ENCODE measurements at regions not wholly inside any gene's neighbourhood (a gene's known extent, or its start where the extent isn't known, plus 50 kb on each side); places are given as distances from the start of the nearest gene placed in this dataset.

DNA sequence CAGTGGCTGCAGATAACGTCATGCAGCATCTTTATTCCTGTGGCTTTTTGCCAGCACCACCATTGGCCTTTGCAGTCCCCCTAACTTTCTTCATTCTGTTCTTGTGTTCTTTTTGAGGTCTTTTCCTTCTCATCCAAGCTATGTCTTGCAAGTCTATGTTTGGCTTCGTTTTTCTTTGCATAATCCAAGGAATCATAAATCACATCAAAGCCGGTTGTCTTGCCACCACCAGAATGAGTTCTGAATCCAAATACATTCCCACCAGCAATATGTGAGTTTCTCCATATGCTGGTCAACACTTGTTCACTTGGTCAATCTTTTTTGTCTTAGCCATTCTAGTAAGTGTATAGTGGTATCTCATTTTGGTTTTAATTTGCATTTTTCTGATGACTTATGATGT is 70.6 kb upstream of the AK4 start:
- TF ChIP-seq, protein P1, sequence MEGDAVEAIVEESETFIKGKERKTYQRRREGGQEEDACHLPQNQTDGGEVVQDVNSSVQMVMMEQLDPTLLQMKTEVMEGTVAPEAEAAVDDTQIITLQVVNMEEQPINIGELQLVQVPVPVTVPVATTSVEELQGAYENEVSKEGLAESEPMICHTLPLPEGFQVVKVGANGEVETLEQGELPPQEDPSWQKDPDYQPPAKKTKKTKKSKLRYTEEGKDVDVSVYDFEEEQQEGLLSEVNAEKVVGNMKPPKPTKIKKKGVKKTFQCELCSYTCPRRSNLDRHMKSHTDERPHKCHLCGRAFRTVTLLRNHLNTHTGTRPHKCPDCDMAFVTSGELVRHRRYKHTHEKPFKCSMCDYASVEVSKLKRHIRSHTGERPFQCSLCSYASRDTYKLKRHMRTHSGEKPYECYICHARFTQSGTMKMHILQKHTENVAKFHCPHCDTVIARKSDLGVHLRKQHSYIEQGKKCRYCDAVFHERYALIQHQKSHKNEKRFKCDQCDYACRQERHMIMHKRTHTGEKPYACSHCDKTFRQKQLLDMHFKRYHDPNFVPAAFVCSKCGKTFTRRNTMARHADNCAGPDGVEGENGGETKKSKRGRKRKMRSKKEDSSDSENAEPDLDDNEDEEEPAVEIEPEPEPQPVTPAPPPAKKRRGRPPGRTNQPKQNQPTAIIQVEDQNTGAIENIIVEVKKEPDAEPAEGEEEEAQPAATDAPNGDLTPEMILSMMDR (IDR thresholded peaks at IDR 0.05) = no peak
- TF ChIP-seq POLR2A (IDR thresholded peaks at IDR 0.05) = no peak
- H3K4me1 ChIP-seq (replicated peaks in 1 of 2) = no peaks in the 10 kb centered on the region
- no peak overlapping the region for H3K4me3 ChIP-seq
- WGBS, 4 donors = 28 to 39% (median 36%) methylated on average over 3 of the region's 3 CpGs
- H3K36me3 ChIP-seq (replicated peaks in 1 of 2) = no peaks in the 10 kb centered on the region
- H3K27me3 ChIP-seq = no peaks in the 10 kb centered on the region
- no peaks in the 10 kb centered on the region for H3K9me3 ChIP-seq (replicated peaks in 1 of 3)
- no peak overlapping the region for H3K27ac ChIP-seq
- intact Hi-C loops (cut with DNase I) = loop anchor here (5.0 to 10.0 kb wide), 2 partner anchors 130 to 607 kb away; no protein-coding TSS in a partner anchor
- no peak for DNase-seq

DNA sequence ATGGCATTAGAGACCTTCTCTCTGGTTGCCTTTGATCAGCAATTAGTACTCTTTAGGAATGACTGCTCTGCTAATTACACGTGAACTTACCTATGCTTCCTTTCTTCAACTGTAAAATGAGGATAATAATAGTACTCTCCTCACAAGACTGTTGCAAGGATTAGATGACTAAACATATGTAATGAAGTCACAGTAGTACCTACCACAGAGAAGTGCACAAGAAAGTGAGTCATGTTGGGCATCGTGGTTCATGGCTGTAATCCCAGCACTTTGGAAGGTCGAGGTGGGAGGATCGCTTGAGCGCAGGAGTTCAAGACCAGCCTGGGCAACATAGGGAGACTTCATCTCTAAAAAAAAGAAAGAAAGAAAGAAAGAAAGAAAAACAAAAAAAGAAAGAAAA is 68.1 kb upstream of the AK4 start:
- H3K27me3 ChIP-seq = no peaks in the 10 kb centered on the region
- no peaks in the 10 kb centered on the region for H3K9me3 ChIP-seq (replicated peaks in 1 of 3)
- no peak overlapping the region for H3K4me3 ChIP-seq
- DNase-seq = no peak
- H3K36me3 ChIP-seq (replicated peaks in 1 of 2) = no peaks in the 10 kb centered on the region
- TF ChIP-seq POLR2A (IDR thresholded peaks at IDR 0.05) = no peak
- TF ChIP-seq, protein P1 (IDR thresholded peaks at IDR 0.05) = no peak
- WGBS, 4 donors = 65 to 76% (median 72%) methylated on average over 5 of the region's 5 CpGs
- H3K4me1 ChIP-seq (replicated peaks in 1 of 2) = no peaks in the 10 kb centered on the region
- intact Hi-C loops (cut with DNase I) = loop anchor here (5.0 to 10.0 kb wide), 2 partner anchors 127 to 605 kb away; no protein-coding TSS in a partner anchor
- no peak overlapping the region for H3K27ac ChIP-seq

DNA sequence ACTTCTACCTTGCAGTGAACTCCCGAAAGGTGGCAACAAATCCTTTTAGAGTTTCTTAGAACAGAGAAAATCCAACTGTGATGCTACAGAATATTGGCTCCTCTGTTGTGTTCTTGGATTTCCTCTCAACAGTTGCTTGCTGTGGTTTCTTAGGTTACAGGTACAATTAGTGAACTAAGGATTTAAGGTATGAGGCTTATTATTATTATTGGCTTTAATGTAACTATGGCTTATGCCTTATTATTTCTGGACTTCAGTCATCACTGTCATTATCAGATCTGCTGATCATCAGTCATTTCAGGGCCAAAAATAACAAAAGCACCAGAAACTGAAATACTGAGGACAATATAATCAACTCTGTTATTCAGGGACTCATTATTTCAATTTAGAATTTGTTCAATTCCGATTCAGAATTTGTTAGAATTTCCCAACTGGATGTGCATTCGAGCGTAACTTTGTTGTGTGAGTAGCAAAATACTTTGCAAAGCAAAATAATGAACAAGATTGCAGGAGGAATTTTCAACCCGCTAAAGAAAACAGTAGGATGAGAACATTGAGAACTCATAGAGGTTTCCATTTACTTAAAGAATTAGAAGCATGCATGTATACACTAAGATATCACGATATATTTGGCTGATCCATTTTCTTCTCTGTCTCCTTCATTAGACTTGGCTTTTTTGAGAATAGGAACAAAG is 65.5 kb upstream of the AK4 start:
- no peak overlapping the region for H3K4me3 ChIP-seq
- no peaks in the 10 kb centered on the region for H3K4me1 ChIP-seq (replicated peaks in 1 of 2)
- intact Hi-C loops (cut with DNase I) = no loop called here
- DNase-seq = no peak
- H3K27ac ChIP-seq = no peak overlapping the region
- WGBS, 4 donors = 82 to 88% (median 84%) methylated on average over 6 of the region's 6 CpGs
- no peaks in the 10 kb centered on the region for H3K36me3 ChIP-seq (replicated peaks in 1 of 2)
- no peak for TF ChIP-seq POLR2A (IDR thresholded peaks at IDR 0.05)
- TF ChIP-seq, protein P1 (IDR thresholded peaks at IDR 0.05) = no peak
- peaks cover 12% of the 10 kb centered on the region for H3K27me3 ChIP-seq
- H3K9me3 ChIP-seq (replicated peaks in 1 of 3) = no peaks in the 10 kb centered on the region

DNA sequence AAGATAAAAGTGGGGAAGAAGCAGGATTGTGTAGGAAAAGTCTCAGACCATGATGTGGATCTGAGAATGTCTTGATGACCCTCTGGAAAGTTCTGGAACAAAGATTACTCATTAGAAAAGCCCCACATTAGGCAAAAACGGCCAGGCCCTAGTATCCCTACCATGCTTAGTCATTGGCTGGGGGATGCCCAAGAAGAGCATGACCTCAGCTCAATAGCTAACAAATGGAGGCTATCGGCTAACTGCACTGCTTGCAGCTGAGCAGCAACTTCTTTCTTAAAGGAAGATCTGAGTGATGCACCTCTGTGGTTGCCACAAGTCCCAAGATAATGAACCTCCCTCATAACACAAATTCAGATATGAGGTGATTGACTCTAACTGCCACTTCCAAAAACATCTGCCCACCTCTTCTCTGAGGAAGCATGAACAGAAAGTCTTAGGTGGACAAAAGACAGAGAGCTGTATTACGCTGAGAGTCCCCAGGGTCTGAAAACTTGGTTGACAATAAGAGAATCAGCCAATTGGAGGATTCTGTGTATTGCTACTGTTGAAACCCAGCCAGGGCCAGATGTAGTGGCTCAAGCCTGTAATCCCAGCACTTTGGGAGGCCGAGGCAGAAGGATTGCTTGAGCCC is 64.6 kb upstream of the AK4 start:
- intact Hi-C loops (cut with DNase I) = no loop called here

More for the DNA sequence above, 64.6 kb upstream of the AK4 start:
- Histone ChIP-seq H3K4me3 (no peak overlapping the region), H3K9me3 (replicated peaks in 1 of 3) (no peaks in the 10 kb centered on the region), H3K36me3 (replicated peaks in 1 of 2) (no peaks in the 10 kb centered on the region), H3K4me1 (replicated peaks in 1 of 2) (no peaks in the 10 kb centered on the region), H3K27ac (no peak overlapping the region), H3K27me3 (peaks cover 13% of the 10 kb centered on the region)
- no peak for DNase-seq
- WGBS, 4 donors = 78 to 92% (median 88%) methylated on average over 4 of the region's 4 CpGs
- TF ChIP-seq, protein P1 (IDR thresholded peaks at IDR 0.05) = no peak
- TF ChIP-seq POLR2A (IDR thresholded peaks at IDR 0.05) = no peak

All from adrenal gland (tissue), 9 donors.